Skeletal muscle tissue (tissue), 3 donors: ENCODE measurements at regions not wholly inside any gene's neighbourhood (a gene's known extent, or its start where the extent isn't known, plus 50 kb on each side); places are given as distances from the start of the nearest gene placed in this dataset.
"Not testable (repeated sequence)": the region's sequence is repeated elsewhere in the genome, so short reads cannot be mapped to it uniquely, and the experiment has no call there.

ENCODE experiments used
- H3K27ac ChIP-seq: one replicate; pipeline ENCODE4 v1.7.0; 2013; ENCODE audit warnings: mild to moderate bottlenecking, low read depth, low read length, inconsistent platforms
- H3K27me3 ChIP-seq, 3 donors: one replicate each; pipeline ENCODE4 v1.7.0; 2013; ENCODE audit warnings: low read length in 3 of 3; ENCODE audit not compliant: control insufficient read depth in 3 of 3, insufficient read depth in 3 of 3
- H3K36me3 ChIP-seq, 3 donors: one replicate each; pipeline ENCODE4 v1.7.0; 2013; ENCODE audit warnings: low read length in 3 of 3; ENCODE audit not compliant: control insufficient read depth in 3 of 3, insufficient read depth in 3 of 3
- H3K4me1 ChIP-seq, 3 donors: one replicate each; pipeline ENCODE4 v1.7.0; 2013; ENCODE audit warnings: low read length in 3 of 3, mild to moderate bottlenecking in 3 of 3; ENCODE audit not compliant: control insufficient read depth in 3 of 3, insufficient read depth in 3 of 3
- H3K4me3 ChIP-seq, 3 donors: one replicate each; pipeline ENCODE4 v1.7.0; 2013; ENCODE audit warnings: low read length in 3 of 3
- H3K9ac ChIP-seq, 3 donors: one replicate each; pipeline ENCODE4 v1.7.0; 2013; ENCODE audit warnings: low read length in 3 of 3, mild to moderate bottlenecking in 3 of 3, moderate library complexity in 2 of 3, low read depth in 1 of 3
- H3K9me3 ChIP-seq, 3 donors: one replicate each; pipeline ENCODE4 v1.7.0; 2013; ENCODE audit warnings: low read length in 3 of 3; ENCODE audit not compliant: control insufficient read depth in 3 of 3
- donor health status: Osteomylitis.

GRCh38 chr7:156517858-156518257 is 122.7 kb upstream of the RNF32 start:
- H3K9me3 ChIP-seq, H3K27ac ChIP-seq, H3K36me3 ChIP-seq, H3K4me1 ChIP-seq, H3K9ac ChIP-seq, H3K27me3 ChIP-seq, H3K4me3 ChIP-seq: not testable (repeated sequence)

- no peak overlapping the region for H3K27ac ChIP-seq
- H3K9me3 ChIP-seq: peaks cover 0 to 3% (median 0%) of the 10 kb centered on the region in 3 donors
- H3K4me1 ChIP-seq: peaks cover 0 to 2% (median 0%) of the 10 kb centered on the region in 3 donors
- H3K9ac ChIP-seq: no peak overlapping the region
- no peaks in the 10 kb centered on the region for H3K36me3 ChIP-seq
- H3K4me3 ChIP-seq: no peak overlapping the region
- peaks cover 0 to 3% (median 0%) of the 10 kb centered on the region in 3 donors for H3K27me3 ChIP-seq
These were observed 123.7 kb upstream of the RNF32 start for GRCh38 chr7:156516791-156517378.

GRCh38 chr7:156515911-156516790 is 124.4 kb upstream of the RNF32 start:
- Histone ChIP-seq H3K4me1 (peaks cover 0 to 2% (median 0%) of the 10 kb centered on the region in 3 donors), H3K9me3 (peaks cover 0 to 3% (median 0%) of the 10 kb centered on the region in 3 donors), H3K27me3 (peaks cover 0 to 3% (median 0%) of the 10 kb centered on the region in 3 donors), H3K9ac (no peak overlapping the region), H3K27ac (no peak overlapping the region), H3K4me3 (no peak overlapping the region), H3K36me3 (no peaks in the 10 kb centered on the region)

GRCh38 chr7:156514851-156515250 is 125.7 kb upstream of the RNF32 start:
- Histone ChIP-seq H3K27me3 (peaks cover 0 to 3% (median 0%) of the 10 kb centered on the region in 3 donors), H3K36me3 (no peaks in the 10 kb centered on the region), H3K27ac (no peak overlapping the region), H3K4me1 (peaks cover 0 to 2% (median 0%) of the 10 kb centered on the region in 3 donors), H3K9me3 (peaks cover 3 to 4% (median 3%) of the 10 kb centered on the region in 3 donors), H3K4me3 (no peak overlapping the region), H3K9ac (no peak overlapping the region)

- no peak overlapping the region for H3K4me3 ChIP-seq
- no peaks in the 10 kb centered on the region for H3K27me3 ChIP-seq
- H3K9me3 ChIP-seq: peaks cover 3 to 5% (median 4%) of the 10 kb centered on the region in 3 donors
- H3K4me1 ChIP-seq: no peaks in the 10 kb centered on the region
- H3K27ac ChIP-seq: no peak overlapping the region
- no peaks in the 10 kb centered on the region for H3K36me3 ChIP-seq
- no peak overlapping the region for H3K9ac ChIP-seq
These were observed 129.1 kb upstream of the RNF32 start for GRCh38 chr7:156511426-156511825.

- H3K27ac ChIP-seq: no peak overlapping the region
- no peak overlapping the region for H3K4me3 ChIP-seq
- no peaks in the 10 kb centered on the region for H3K36me3 ChIP-seq
- no peak overlapping the region for H3K9ac ChIP-seq
- no peaks in the 10 kb centered on the region for H3K4me1 ChIP-seq
- peaks cover 3 to 5% (median 4%) of the 10 kb centered on the region in 3 donors for H3K9me3 ChIP-seq
- H3K27me3 ChIP-seq: no peaks in the 10 kb centered on the region
These were observed 129.6 kb upstream of the RNF32 start for GRCh38 chr7:156510966-156511365.

- Histone ChIP-seq H3K27me3 (no peaks in the 10 kb centered on the region), H3K9ac (no peak overlapping the region), H3K4me1 (no peaks in the 10 kb centered on the region), H3K9me3 (peaks cover 3 to 5% (median 4%) of the 10 kb centered on the region in 3 donors), H3K4me3 (no peak overlapping the region), H3K27ac (no peak overlapping the region), H3K36me3 (no peaks in the 10 kb centered on the region)
These were observed 131.4 kb upstream of the RNF32 start for GRCh38 chr7:156509216-156509615.

- peaks cover 3 to 5% (median 4%) of the 10 kb centered on the region in 3 donors for H3K9me3 ChIP-seq
- no peaks in the 10 kb centered on the region for H3K36me3 ChIP-seq
- no peak overlapping the region for H3K27ac ChIP-seq
These were observed 134.7 kb upstream of the RNF32 start for GRCh38 chr7:156505876-156506275.

GRCh38 chr7:156504687-156505545 is 135.7 kb upstream of the RNF32 start:
- Histone ChIP-seq H3K4me1 (no peaks in the 10 kb centered on the region), H3K9ac (no peak overlapping the region), H3K27me3 (no peaks in the 10 kb centered on the region), H3K36me3 (no peaks in the 10 kb centered on the region), H3K27ac (no peak overlapping the region), H3K4me3 (no peak overlapping the region), H3K9me3 (peaks cover 0 to 8% (median 0%) of the 10 kb centered on the region in 3 donors)

More at GRCh38 chr7:156505876-156506275, 134.7 kb upstream of the RNF32 start:
- Histone ChIP-seq H3K27me3 (no peaks in the 10 kb centered on the region), H3K9ac (no peak overlapping the region), H3K4me3 (no peak overlapping the region), H3K4me1 (no peaks in the 10 kb centered on the region)
